AG04449 (cell line): ENCODE measurements at regions not wholly inside any gene's neighbourhood (a gene's known extent, or its start where the extent isn't known, plus 50 kb on each side); places are given as distances from the start of the nearest gene placed in this dataset.

Source experiments
- CTCF ChIA-PET: fragments of 350-600 bp; formaldehyde crosslinking; extraction: SDS; loops from one replicate; lab custom pipeline; 2021; ENCODE audit warnings: antibody characterized with exemption; lab: Yijun Ruan, JAX
- POLR2A ChIA-PET: fragments of 400-600, 350-600 bp; formaldehyde crosslinking; extraction: SDS; loops from one replicate; lab custom pipeline; 2020; ENCODE audit warnings: antibody characterized with exemption, inconsistent platforms; lab: Yijun Ruan, JAX
- DNase-seq: peaks from one replicate; pipeline ENCODE4 v3.0.0-alpha.2; 2010; ENCODE audit warnings: low read depth, low spot score
- H3K4me3 ChIP-seq: 2 replicates; pipeline ENCODE4 v1.5.1; 2011; ENCODE audit warnings: low read depth, mild to moderate bottlenecking, control low read depth, low read length
- CTCF ChIP-seq: IDR thresholded peaks from one replicate; pipeline ENCODE4 v1.5.1; 2011; ENCODE audit warnings: mild to moderate bottlenecking, moderate library complexity, low read length, control low read depth, inconsistent platforms; ENCODE audit not compliant: insufficient read depth; ENCODE audit errors: missing control alignments

GRCh38 chr4:180926277-180926676, 1316.9 kb upstream of the TENM3 start:
- DNase-seq: no peak
- CTCF ChIA-PET: no interaction called here
- TF ChIP-seq CTCF: no peak
- H3K4me3 ChIP-seq: no peak overlapping the region
- POLR2A ChIA-PET: no interaction called here

GRCh38 chr4:180932370-180933001, 1310.7 kb upstream of the TENM3 start:
- ChIA-PET POLR2A (no interaction called here), CTCF (interaction anchor here (1.0 kb wide), 1 partner anchor 9 kb away, joined by 3 read pairs; no protein-coding TSS in a partner anchor)
- no peak for TF ChIP-seq CTCF
- H3K4me3 ChIP-seq: no peak overlapping the region
- no peak for DNase-seq

GRCh38 chr4:180937083-180937482, 1306.1 kb upstream of the TENM3 start:
- no peak for TF ChIP-seq CTCF
- no peak for DNase-seq
- H3K4me3 ChIP-seq: no peak overlapping the region
- POLR2A ChIA-PET: no interaction called here
- CTCF ChIA-PET: no interaction called here

- H3K4me3 ChIP-seq: no peak overlapping the region
- TF ChIP-seq CTCF: no peak
- DNase-seq: no peak
- ChIA-PET POLR2A (no interaction called here), CTCF (no interaction called here)
Measured at GRCh38 chr4:180940680-180941079, 1302.5 kb upstream of the TENM3 start.

GRCh38 chr4:180942367-180942916, 1300.8 kb upstream of the TENM3 start:
- no peak for DNase-seq
- no peak overlapping the region for H3K4me3 ChIP-seq

More at GRCh38 chr4:180942367-180942916, 1300.8 kb upstream of the TENM3 start:
- ChIA-PET POLR2A (no interaction called here), CTCF (interaction anchor here (1.3 to 1.7 kb wide), 2 partner anchors 33 to 115 kb away, joined by 3 to 8 read pairs; no protein-coding TSS in a partner anchor)
- TF ChIP-seq CTCF: no peak
